Epithelial cell of esophagus (primary cell): ENCODE measurements at regions not wholly inside any gene's neighbourhood (a gene's known extent, or its start where the extent isn't known, plus 50 kb on each side); places are given as distances from the start of the nearest gene placed in this dataset.
"Not testable (repeated sequence)": the region's sequence is repeated elsewhere in the genome, so short reads cannot be mapped to it uniquely, and the experiment has no call there.

Experiments used
- DNase-seq: peaks from one replicate; pipeline ENCODE4 v3.0.0; 2010; ENCODE audit warnings: low read depth
- H3K4me3 ChIP-seq: 2 replicates; pipeline ENCODE4 v1.5.1; 2011; ENCODE audit warnings: mild to moderate bottlenecking, low read length, control low read depth
- TF ChIP-seq, protein P1 (sequence below): IDR thresholded peaks from 2 replicates; pipeline ENCODE4 v1.5.1; 2011; ENCODE audit warnings: low read depth, mild to moderate bottlenecking, low read length, control low read depth, inconsistent platforms; ENCODE audit not compliant: insufficient read depth; ENCODE audit errors: missing control alignments

DNA sequence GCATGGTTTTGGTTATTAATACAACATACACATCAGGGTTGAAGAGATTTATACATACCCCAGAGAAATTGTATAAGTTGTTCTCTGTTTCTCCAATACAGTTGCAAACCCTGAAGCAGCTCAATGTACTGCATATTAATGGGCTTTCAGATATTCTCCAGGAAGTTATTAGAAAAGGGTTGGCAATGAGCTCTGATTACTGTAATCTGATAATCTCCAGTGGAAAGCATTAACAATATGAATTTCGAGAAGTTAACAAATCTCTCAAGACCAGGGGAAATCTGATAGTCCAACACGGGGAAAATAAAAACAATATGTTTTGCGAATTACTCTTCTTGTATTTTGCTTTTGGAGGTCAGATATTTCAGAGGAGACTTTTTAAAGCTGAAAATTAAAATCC, 950.1 kb downstream of the TBL1XR1 start:
- no peak for DNase-seq
- no peak overlapping the region for H3K4me3 ChIP-seq
- TF ChIP-seq, protein P1, sequence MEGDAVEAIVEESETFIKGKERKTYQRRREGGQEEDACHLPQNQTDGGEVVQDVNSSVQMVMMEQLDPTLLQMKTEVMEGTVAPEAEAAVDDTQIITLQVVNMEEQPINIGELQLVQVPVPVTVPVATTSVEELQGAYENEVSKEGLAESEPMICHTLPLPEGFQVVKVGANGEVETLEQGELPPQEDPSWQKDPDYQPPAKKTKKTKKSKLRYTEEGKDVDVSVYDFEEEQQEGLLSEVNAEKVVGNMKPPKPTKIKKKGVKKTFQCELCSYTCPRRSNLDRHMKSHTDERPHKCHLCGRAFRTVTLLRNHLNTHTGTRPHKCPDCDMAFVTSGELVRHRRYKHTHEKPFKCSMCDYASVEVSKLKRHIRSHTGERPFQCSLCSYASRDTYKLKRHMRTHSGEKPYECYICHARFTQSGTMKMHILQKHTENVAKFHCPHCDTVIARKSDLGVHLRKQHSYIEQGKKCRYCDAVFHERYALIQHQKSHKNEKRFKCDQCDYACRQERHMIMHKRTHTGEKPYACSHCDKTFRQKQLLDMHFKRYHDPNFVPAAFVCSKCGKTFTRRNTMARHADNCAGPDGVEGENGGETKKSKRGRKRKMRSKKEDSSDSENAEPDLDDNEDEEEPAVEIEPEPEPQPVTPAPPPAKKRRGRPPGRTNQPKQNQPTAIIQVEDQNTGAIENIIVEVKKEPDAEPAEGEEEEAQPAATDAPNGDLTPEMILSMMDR, result no peak

DNA sequence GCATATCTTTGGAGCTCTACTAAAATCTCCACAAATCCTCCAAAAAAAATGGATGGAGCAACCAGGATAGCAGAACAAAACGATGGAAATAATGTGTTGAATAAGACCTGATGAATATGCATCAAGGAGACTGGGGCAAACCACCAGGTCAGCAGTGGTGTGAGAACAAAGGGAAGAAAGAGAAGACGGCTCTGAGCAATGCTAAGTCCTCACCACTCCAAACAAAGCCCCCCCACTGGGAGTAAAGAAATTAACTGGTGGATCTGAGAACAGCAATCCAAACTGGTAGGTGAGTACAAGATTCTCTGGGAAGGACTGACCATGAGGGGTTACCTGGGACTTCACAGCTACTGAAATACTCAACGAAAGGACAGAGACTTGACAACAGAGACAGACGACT, 977.3 kb downstream of the TBL1XR1 start:
- H3K4me3 ChIP-seq, result no peak overlapping the region
- no peak for DNase-seq
- TF ChIP-seq, protein P1, result no peak

DNA sequence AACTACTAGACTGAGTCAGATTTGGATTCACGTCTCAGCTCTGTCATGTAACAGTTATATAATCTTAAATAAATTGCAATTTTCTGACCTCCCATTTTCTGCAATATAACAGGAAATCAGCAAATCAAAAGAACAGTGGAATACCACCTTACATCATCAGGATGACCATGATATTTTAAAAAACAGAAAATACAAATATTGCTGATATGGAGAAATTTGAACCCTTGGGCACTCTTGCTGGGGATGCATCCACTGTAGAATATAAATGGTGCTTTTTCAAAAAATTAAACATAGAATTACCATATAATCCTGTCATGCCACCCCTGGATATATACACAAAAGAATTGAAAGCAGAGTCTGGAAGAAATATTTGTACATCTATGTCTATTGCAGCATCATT, 982.5 kb downstream of the TBL1XR1 start:
- TF ChIP-seq, protein P1, result no peak
- no peak for DNase-seq
- H3K4me3 ChIP-seq, result no peak overlapping the region

DNA sequence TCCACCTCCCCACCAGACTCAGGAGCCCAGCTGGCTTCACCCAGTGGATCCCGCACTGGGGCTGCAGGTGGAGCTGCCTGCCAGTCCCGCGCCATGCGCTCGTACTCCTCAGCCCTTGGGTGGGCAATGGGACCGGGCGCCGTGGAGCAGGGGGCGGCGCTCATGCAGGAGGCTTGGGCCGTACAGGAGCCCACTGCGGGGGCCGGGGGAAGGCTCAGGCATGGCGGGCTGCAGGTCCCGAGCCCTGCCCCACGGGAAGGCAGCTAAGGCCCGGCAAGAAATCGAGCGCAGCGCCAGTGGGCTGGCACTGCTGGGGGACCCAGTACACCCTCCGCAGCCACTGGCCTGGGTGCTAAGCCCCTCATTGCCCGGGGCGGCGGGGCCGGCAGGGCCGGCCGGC, 984.0 kb downstream of the TBL1XR1 start:
- not testable (repeated sequence) for H3K4me3 ChIP-seq, DNase-seq

DNA sequence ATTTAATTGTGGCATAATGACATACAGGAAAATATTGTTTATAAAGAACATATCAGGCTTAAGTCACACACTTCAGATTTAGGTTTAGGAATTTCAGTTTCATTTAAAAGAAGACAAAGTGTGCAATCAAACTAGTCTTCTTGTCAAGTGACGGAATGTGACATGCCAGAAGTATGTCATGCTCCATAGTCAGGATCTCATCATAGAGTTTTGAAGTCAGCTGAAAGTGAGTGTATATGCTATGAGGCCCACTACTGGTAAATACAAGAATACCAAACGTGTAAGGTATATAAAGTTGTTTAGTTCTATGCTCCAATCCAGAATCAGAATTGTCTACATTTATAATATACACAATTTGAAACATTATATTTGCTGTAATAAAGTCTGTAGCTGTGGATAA, 988.4 kb downstream of the TBL1XR1 start:
- peak; percentile 1 for DNase-seq
- H3K4me3 ChIP-seq, result no peak overlapping the region
- TF ChIP-seq, protein P1, result no peak

DNA sequence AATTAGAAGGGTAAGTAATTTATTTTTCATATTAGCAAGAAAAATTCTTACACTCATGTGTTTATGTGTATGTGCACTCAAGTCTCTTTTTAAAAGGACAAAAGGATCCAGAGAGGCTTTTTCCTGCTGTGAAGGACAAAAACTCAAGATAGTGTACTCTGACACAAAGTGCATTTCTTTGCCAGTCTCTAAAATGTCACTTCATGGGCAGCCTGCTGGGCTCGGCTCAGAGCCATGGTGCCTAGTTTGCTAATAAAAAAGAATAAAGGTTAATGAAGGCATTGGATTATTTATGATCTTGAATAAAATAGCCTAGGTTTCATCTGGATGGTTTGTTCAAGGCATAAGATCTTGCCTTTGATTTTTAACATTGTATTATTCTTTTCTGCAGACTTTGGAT, 989.0 kb downstream of the TBL1XR1 start:
- H3K4me3 ChIP-seq, result no peak overlapping the region
- TF ChIP-seq, protein P1, result no peak
- no peak for DNase-seq

DNA sequence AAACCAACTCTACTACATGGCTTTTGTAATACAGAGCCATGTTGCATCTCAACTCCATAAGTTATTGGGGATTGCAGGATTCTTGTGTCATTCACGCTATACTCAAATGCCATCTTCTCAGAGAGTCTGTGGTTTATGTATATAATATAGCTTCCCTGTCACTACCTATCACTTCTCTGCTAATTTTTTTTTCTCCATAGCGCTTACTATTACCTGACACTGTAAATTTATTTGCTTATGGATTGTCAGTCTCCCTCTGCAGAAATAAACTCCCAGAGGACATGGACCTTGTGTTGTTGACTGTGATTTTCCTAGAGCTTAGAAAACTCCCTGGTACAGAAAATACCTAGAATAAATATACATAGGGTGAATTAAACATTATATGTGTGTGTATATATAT, 990.5 kb downstream of the TBL1XR1 start:
- TF ChIP-seq, protein P1, result no peak
- DNase-seq, result no peak
- H3K4me3 ChIP-seq, result no peak overlapping the region

DNA sequence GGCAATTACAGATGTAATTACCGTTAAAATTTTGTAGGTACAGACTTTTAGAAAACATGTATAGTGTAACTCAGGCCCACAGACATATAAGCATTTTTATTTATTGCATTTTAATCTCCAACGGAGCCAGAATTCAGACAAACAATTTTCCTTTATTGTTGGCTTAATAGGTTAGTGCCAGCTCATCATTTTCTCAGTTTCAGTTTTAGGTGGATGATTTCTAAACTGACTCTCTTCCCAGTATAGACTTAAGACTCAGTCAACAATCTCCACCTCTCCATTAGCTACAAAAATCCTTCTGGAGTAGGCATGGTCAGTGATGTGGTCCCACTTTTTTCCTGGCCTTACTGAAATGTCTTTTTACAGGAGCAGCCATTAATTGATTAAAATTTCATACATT, 994.6 kb downstream of the TBL1XR1 start:
- no peak overlapping the region for H3K4me3 ChIP-seq
- TF ChIP-seq, protein P1, result no peak
- no peak for DNase-seq
